Astrocyte (in vitro differentiated cells and primary cell): ENCODE measurements at regions not wholly inside any gene's neighbourhood (a gene's known extent, or its start where the extent isn't known, plus 50 kb on each side); places are given as distances from the start of the nearest gene placed in this dataset.

Experiments used
- DNase-seq: peaks from one replicate; pipeline ENCODE4 v3.0.0-alpha.2; 2010; ENCODE audit warnings: low read depth
- FAIRE-seq: peaks from 2 replicates; lab custom pipeline; 2011; peaks lifted over from hg19 to GRCh38; lab: Jason Lieb, UNC
- H2AFZ ChIP-seq: 2 replicates; pipeline ENCODE4 v1.6.0; 2012; ENCODE audit warnings: low read depth, low read length, inconsistent platforms
- H3K27ac ChIP-seq: 2 replicates; pipeline ENCODE4 v1.5.1; 2011; ENCODE audit warnings: low read depth, low read length, inconsistent platforms
- H3K27me3 ChIP-seq: 2 replicates; pipeline ENCODE4 v1.6.0; 2011; ENCODE audit warnings: low read length, inconsistent platforms; ENCODE audit not compliant: insufficient read depth
- H3K36me3 ChIP-seq: 2 replicates; pipeline ENCODE4 v1.5.1; 2011; ENCODE audit warnings: low read length, inconsistent platforms; ENCODE audit not compliant: insufficient read depth
- H3K4me1 ChIP-seq: 2 replicates; pipeline ENCODE4 v1.5.1; 2011; ENCODE audit warnings: low read length, inconsistent platforms; ENCODE audit not compliant: insufficient read depth
- H3K4me2 ChIP-seq: 2 replicates; pipeline ENCODE4 v1.6.0; 2012; ENCODE audit warnings: low read length, inconsistent platforms
- H3K4me3 ChIP-seq: 2 replicates; pipeline ENCODE4 v1.5.1; 2011; ENCODE audit warnings: low read depth, mild to moderate bottlenecking, low read length, inconsistent platforms; ENCODE audit not compliant: insufficient read depth
- H3K79me2 ChIP-seq: 2 replicates; pipeline ENCODE4 v1.6.0; 2012; ENCODE audit warnings: mild to moderate bottlenecking, low read length, inconsistent platforms; ENCODE audit not compliant: insufficient read depth
- H3K9ac ChIP-seq: 2 replicates; pipeline ENCODE4 v1.6.0; 2012; ENCODE audit warnings: mild to moderate bottlenecking, low read length, inconsistent platforms
- H3K9me3 ChIP-seq: 2 replicates; pipeline ENCODE4 v1.5.1; 2012; ENCODE audit warnings: low read depth, mild to moderate bottlenecking, low read length, inconsistent platforms; ENCODE audit not compliant: insufficient read depth
- H4K20me1 ChIP-seq: 2 replicates; pipeline ENCODE4 v1.6.0; 2012; ENCODE audit warnings: low read length, inconsistent platforms; ENCODE audit not compliant: insufficient read depth
- H3K27ac Mint-ChIP-seq: one replicate; pipeline ENCODE4 v1.8.0; 2021; ENCODE audit warnings: mild to moderate bottlenecking, mixed read lengths; ENCODE audit not compliant: unreplicated experiment
- H3K27me3 Mint-ChIP-seq: one replicate; pipeline ENCODE4 v1.8.0; 2021; ENCODE audit warnings: low read depth, mixed read lengths; ENCODE audit not compliant: unreplicated experiment
- H3K36me3 Mint-ChIP-seq: one replicate; pipeline ENCODE4 v1.8.0; 2021; ENCODE audit warnings: low read depth, mixed read lengths; ENCODE audit not compliant: unreplicated experiment
- H3K4me1 Mint-ChIP-seq: one replicate; pipeline ENCODE4 v1.8.0; 2021; ENCODE audit warnings: low read depth, mixed read lengths; ENCODE audit not compliant: unreplicated experiment
- H3K4me3 Mint-ChIP-seq: one replicate; pipeline ENCODE4 v1.8.0; 2021; ENCODE audit warnings: mild to moderate bottlenecking, moderate library complexity, mixed read lengths; ENCODE audit not compliant: unreplicated experiment
- H3K9me3 Mint-ChIP-seq: one replicate; pipeline ENCODE4 v1.8.0; 2021; ENCODE audit warnings: mild to moderate bottlenecking, mixed read lengths; ENCODE audit not compliant: unreplicated experiment
- EZH2 ChIP-seq: IDR thresholded peaks from 2 replicates; pipeline ENCODE4 v1.6.1; 2012; ENCODE audit warnings: mild to moderate bottlenecking, low read length, inconsistent platforms; ENCODE audit not compliant: insufficient read depth
- TF ChIP-seq, protein P1 (sequence below): IDR thresholded peaks from 2 replicates; pipeline ENCODE4 v1.5.1; 2011; ENCODE audit warnings: low read depth, mild to moderate bottlenecking, inconsistent platforms, low read length, moderate library complexity; ENCODE audit not compliant: insufficient read depth

DNA sequence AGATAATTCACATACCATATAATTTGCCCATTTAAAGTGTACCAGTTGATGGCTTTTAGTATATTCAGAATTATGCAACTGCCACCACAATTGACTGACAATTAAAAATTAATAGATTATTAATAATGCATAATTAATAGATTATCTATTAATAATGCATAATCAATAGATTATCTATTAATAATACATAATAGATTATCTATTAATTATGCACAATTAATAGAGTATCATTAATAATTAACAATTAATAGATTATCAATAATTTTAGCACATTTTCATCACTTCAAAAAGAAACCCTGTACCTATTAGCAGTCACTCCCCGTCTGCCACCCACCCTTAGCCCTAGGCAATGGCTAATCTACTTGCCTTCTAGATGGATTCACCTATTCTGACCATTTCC lies 108.6 kb upstream of the NR3C2 start:
- Mint-ChIP-seq H3K27ac (no peak overlapping the region), H3K4me3 (no peak overlapping the region), H3K4me1 (no peaks in the 10 kb centered on the region), H3K9me3 (peaks cover 2% of the 10 kb centered on the region), H3K27me3 (no peaks in the 10 kb centered on the region), H3K36me3 (no peaks in the 10 kb centered on the region)
- no peak for FAIRE-seq
- Histone ChIP-seq H3K27ac (no peak overlapping the region), H4K20me1 (no peaks in the 10 kb centered on the region), H3K4me1 (no peaks in the 10 kb centered on the region), H3K4me3 (no peak overlapping the region), H3K36me3 (no peaks in the 10 kb centered on the region), H3K9ac (no peak overlapping the region), H3K79me2 (no peaks in the 10 kb centered on the region), H3K9me3 (no peaks in the 10 kb centered on the region), H2AFZ (no peak overlapping the region), H3K27me3 (no peaks in the 10 kb centered on the region), H3K4me2 (no peak overlapping the region)
- DNase-seq, result no peak
- TF ChIP-seq EZH2, result no peak
- TF ChIP-seq, protein P1, sequence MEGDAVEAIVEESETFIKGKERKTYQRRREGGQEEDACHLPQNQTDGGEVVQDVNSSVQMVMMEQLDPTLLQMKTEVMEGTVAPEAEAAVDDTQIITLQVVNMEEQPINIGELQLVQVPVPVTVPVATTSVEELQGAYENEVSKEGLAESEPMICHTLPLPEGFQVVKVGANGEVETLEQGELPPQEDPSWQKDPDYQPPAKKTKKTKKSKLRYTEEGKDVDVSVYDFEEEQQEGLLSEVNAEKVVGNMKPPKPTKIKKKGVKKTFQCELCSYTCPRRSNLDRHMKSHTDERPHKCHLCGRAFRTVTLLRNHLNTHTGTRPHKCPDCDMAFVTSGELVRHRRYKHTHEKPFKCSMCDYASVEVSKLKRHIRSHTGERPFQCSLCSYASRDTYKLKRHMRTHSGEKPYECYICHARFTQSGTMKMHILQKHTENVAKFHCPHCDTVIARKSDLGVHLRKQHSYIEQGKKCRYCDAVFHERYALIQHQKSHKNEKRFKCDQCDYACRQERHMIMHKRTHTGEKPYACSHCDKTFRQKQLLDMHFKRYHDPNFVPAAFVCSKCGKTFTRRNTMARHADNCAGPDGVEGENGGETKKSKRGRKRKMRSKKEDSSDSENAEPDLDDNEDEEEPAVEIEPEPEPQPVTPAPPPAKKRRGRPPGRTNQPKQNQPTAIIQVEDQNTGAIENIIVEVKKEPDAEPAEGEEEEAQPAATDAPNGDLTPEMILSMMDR, result no peak

DNA sequence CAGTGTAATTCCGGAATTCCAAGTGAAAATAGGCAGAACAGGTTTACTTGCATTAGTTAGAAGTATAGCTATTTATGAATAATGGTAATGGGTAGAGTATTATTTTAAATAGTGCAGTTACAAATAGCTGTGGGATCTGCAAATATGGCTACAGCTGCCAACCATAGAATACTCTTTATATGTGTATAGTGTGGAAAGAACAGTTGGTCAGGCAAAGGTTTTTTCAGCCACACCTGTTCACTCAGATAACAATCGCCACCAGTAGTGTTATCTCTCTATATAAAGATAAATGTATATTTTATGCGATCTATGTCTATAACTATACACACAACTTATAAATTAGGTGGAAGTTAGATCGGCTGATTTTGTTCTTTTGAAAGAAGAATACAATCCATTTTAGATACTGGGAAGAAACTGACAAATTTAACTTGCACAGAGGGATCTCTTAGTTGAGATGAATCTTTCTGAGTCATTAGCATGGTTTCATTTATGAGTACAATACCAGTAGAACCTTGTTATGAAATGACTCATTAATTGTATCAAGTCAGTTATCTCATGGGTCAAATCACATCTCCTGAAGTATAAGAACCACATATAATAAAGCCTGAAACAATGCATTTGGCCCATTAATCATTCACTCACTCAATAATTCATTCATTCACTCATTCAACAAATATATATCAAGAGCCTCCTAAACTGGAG lies 100.9 kb upstream of the NR3C2 start:
- H3K9me3 Mint-ChIP-seq, result peaks cover 2% of the 10 kb centered on the region
- no peaks in the 10 kb centered on the region for H3K9me3 ChIP-seq

More for the DNA sequence above, 100.9 kb upstream of the NR3C2 start:
- H3K27me3 ChIP-seq, result no peaks in the 10 kb centered on the region
- H2AFZ ChIP-seq, result no peak overlapping the region
- H3K4me2 ChIP-seq, result no peak overlapping the region
- H3K36me3 ChIP-seq, result no peaks in the 10 kb centered on the region
- no peak for TF ChIP-seq EZH2
- TF ChIP-seq, protein P1, result no peak
- no peak overlapping the region for H3K4me3 ChIP-seq
- FAIRE-seq, result no peak
- Mint-ChIP-seq H3K27me3 (no peaks in the 10 kb centered on the region), H3K27ac (no peak overlapping the region), H3K36me3 (no peaks in the 10 kb centered on the region), H3K4me3 (no peak overlapping the region), H3K4me1 (no peaks in the 10 kb centered on the region)
- no peaks in the 10 kb centered on the region for H4K20me1 ChIP-seq
- H3K9ac ChIP-seq, result no peak overlapping the region
- H3K79me2 ChIP-seq, result no peaks in the 10 kb centered on the region
- DNase-seq, result peak; percentile 0
- H3K27ac ChIP-seq, result no peak overlapping the region
- H3K4me1 ChIP-seq, result no peaks in the 10 kb centered on the region
